Pulmonary artery endothelial cell (primary cell): ENCODE measurements at regions not wholly inside any gene's neighbourhood (a gene's known extent, or its start where the extent isn't known, plus 50 kb on each side); places are given as distances from the start of the nearest gene placed in this dataset.

ENCODE experiments used
- DNase-seq: peaks from one replicate; pipeline ENCODE4 v3.0.0-alpha.2; 2011; ENCODE audit warnings: low read depth, low spot score

DNA sequence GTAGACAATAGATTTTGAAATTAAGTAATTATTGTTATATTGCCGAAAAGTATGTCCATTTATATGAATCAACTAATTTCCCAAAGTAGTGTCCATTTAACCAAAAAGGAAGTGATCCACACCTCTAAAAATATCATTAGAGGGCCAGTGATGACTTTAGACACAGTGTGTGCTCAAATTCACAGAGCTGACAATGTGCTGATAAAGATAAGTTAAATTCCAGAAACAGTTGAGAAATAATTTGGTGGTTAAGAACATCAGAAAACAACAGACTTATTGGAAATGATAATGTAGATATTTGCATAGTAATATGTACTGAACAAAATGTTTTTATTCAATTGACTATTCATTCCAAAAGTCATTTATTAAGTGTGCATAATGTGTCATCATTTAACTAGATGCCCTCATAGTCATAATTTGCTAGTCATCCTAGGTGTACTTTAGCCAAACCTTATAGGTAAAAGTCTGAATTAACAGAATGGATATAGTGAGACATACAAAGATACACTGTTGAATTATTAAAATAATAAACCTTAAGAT is 230.2 kb upstream of the ADAMTS9 start:
- no peak for DNase-seq

DNA sequence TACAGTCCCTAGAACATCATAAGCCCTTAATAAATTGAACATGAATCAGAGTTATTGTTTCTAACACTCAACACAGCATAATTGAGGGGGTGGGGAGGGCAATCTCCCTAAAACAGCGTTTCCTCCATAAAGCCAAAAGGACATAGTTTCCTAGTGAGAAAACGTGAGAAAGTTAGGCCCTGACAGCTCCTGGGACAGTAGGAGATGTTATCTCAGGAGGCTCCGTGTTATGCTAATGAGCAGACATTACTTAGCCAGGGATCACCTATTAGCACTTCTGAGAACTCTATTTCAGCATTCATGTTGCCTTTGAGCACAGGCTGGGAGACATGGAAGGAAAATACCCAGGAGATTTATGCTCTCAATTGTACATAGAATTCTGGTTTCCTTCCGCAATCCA is 229.1 kb upstream of the ADAMTS9 start:
- DNase-seq: no peak

DNA sequence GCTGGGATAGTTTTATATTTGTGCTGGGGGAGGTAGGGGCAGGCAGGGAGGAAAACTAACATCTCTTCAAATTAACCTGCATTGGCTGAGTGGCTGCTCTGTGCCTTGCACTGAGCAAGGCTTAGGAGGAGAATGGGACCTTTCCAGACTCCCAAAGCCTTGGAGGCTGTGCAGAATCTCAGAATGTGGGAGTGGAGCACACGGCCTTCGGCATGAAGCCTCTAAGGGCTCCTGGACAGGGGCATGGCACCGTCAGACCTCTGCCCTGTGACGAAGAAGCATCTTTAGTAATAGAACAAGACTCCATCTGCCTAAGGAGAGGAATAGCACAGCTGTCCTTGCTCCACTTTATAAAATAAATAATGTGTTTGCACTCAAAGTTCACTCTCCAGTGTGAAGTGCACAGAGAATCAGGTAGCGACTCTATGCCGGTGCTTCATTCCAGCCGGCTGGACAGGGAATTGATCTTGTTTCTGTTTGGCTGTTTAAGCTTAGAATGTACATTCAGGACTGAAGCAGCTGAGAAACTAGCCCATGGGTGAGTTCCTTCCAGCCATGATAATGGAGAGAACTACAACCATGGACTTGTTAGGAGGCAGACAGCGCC is 228.5 kb upstream of the ADAMTS9 start:
- no peak for DNase-seq

DNA sequence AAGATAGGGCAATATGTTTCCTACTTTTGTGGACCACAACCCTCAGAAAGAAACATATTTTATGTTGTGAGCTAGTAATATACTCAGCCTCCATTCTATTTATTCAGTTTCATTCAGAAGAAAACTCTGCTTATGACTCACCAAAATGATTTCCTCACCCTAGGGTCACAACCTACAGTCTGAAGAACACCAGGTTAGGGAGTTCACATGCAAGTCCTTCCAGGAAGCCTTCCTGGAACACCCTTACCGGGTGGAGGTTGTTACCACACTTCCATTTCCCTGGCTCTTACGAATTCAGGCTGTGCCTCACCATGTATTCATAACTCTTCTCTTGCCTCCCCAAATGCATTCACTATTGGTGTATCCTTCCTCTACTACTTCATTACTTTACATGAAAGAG is 228.0 kb upstream of the ADAMTS9 start:
- peak; percentile 10 for DNase-seq

DNA sequence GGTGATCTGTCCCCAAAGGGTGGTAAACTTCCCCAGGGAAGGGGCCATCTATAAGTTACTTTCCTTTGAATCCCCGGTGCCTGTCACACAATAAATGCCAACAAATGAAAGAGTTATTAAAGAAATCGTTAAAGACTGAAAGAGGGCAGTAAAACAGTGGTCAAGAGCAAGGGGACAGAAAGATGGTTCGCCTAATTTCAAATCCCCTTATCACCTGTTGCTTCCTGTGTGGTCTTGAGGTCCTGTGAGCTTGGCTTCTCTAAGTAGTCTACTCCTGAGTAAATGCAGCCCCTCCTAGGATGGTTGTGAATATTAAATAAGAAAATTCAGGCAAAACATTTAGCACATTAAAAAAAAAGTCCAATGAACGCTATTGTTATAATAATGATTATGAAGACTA is 225.7 kb upstream of the ADAMTS9 start:
- no peak for DNase-seq

DNA sequence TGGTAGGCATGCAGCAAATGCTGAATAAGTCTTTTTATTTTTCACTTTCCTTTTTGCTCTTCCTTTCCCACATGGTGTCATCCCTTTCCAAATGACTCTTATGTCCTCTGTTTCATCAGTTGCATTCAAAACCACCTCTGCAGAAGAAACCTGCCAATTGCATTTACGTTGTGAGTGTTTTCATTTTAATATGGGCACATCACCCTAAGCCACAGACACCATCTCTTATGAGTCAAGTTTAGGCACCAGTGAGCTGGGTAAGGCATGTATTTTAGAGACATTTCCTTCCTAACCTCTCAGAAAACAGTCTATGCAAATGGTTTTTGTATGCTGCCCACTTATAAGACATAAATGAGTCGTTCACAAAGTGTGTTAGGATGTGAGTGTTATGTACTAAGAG is 223.3 kb upstream of the ADAMTS9 start:
- DNase-seq: no peak

DNA sequence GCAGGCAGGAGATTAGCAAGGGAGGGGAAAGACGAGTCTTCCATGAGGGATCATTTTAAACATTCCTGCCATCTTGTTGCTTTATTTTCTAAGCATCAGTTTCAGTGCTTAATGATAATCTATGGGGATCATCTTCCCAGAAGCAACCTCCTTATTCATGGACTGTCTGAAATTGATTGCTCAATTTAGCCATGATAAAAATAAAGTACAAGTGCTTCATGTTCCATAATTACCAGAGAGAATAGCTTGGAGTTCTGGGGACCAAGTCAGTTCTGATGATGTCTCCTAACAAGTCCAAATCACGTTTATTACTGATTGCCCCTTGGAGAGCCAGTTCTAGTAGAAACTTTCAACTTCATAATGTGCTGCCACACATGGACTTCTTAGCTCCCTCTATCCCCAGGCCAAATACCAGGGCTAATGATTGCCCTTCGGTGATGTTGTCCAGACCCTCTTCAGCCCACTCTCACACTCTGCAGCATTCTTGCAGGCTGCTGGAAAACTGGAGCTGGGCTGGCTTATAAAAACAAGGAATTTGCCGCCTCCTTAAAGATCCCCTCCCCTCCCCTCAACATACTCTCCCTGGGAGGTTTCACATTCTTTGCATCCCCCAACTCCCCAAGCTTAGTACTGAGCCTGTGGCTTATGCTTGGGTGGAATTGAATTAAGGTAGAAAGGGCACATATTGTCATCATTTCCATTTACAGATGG is 222.1 kb upstream of the ADAMTS9 start:
- DNase-seq: no peak

DNA sequence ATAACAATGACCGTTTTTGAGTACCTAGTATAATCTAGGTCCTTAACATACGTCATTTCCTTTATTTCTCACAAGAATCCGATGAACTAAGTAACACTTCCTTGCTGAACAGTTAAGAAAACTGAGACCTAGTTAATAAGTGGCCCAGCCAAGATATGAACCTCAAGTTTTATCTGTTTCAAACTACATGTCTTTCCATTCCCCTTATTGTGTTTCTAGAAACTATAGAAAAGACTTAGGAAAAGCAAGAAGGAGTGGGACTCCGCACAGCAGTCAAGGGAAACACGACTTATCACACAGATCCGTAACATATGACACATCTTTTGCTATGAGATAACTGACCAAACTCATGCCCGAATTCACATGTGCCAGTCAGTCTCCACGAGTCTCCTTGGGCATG is 221.2 kb upstream of the ADAMTS9 start:
- DNase-seq: no peak

DNA sequence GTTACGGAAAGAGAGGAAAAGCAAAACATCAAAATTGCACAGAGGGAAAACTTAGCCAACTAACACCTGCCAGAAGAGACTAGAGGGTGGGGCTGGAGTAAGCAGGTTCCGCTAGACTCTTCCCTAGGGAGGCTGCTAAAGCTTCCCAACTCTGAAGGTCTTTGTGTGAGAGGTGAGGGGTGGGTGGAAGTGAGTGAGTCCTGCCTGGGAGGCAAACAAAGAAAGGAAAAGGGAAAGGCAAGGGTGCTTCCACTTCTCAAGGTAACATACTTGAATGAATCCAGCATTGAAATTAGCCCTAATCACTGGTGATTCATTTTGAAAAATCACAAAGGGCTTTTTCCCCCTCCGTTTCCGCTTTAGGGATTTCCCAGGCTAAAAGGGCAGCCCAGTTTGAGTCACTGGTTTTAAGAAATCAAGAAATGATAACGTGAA is 220.5 kb upstream of the ADAMTS9 start:
- no peak for DNase-seq

DNA sequence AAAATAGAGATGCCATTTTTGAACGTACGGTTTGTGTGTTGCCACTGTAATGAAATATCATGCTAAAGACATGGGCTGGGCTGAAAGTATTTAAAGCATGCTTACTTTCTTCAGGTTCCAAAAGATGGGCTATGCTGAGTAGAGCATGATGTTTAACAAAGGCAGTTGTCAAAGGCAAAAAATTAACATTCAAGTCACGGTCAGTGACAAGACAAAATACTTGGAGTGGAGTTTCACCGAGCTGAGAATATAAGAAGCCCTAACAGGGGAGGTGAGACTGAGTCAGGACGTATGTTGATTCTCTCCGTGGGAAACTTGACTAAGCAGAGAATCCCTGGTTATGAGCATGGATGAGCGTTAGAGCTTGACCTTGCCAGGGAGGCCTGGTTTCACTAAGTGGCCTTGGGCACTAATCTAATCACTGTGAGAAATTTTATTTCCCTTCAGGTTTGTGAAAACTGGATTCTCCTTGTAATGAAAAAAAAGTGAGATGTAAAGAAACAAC is 218.2 kb upstream of the ADAMTS9 start:
- DNase-seq: no peak

DNA sequence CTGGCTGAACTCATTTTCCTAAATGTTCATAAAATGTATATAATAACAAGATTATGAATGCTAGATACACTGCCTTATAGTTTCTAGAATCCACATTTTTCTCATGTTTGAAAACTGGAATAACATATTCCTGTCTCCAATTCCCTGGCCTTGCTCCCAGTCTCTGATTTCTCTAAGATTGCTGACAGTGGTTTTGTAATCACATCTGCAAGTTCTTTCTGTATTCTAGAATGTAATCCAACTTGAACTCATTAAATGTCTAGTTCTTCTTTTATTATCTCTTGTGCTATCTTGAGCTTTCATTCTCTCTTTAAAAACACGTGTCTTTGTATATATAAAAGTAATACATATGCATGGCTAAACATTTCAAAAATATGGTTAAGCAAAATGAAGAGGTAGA is 215.2 kb upstream of the ADAMTS9 start:
- DNase-seq: no peak

DNA sequence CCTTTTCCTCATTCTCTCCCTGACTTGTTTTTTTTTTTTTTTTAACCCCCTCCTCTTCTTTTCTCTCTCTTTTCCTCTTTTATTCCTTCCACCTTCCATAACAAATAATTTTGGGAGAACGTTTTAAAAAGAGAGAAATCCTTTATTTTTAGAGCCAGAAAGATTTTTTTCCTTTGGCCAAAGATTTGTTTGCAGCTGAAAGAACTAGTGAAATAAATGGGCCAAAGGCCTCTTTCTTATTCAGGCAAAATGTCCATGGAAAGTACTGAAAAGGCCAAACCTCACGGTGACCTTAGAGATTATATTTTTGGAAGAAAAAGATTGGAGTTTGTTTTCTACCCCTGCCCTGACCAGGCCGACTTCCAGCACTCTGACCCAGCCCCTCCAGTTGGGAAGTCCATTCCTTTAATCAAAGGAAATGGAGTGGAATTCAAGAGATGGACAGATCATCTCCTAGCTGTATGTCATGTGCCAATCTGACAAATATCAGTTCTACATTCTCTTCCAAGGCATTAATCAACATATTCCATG is 214.3 kb upstream of the ADAMTS9 start:
- DNase-seq: no peak

DNA sequence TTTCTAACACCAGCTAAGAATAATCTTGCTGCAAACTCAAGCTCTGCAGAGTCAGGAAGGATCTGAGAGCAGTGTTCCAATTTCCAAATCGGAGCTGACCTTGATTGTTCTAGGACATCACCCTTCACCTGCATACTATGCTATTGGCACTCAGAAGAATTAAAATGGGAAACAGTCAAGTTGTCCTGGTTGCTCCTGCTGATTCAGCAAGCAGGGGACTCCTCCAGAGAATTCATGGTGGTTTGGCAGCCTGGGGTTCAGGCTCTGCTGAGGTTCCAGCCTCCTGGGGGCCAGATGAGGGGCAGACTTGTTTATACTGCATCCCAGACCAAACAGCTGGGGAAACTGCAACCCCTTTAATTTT is 213.7 kb upstream of the ADAMTS9 start:
- no peak for DNase-seq

DNA sequence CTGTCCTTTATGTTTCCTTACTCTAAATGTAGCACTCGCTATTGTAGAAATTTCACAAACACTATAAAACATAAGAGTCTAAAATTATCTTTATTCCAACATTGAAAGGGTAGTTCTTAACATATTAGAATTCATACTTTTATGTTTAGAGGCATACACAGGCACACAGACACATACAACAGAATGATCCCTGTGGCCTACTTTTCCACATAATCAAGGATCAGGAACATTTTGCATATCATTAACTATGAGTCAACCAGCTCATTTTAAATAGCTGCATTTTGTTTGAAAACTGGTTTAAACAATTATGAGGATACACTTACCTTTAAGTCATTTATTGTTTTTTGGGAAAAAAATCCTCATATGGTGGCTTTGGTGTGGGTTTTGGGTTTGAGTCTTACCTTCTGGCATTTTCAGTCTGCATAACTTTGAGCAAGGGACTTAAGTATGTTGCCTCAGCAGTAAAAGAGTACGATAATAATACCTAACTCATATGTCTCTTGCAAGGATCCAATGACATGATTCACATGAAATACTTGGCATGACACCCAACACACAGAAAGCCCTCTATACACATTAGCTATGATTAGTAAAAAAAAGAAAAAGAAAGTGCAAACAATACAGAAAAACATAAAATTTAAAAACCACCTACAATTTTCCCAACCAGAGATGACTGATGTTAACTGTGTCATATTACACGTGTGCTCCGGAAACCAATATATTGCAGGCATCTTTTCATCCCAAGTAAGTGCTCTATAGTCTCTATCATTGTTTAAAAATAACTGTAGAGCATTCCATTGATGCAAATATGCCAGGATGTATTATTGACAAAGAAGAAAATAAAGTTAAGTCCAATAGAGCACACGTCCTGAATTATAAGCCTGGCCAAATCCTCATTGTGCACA is 213.1 kb upstream of the ADAMTS9 start:
- DNase-seq: no peak

DNA sequence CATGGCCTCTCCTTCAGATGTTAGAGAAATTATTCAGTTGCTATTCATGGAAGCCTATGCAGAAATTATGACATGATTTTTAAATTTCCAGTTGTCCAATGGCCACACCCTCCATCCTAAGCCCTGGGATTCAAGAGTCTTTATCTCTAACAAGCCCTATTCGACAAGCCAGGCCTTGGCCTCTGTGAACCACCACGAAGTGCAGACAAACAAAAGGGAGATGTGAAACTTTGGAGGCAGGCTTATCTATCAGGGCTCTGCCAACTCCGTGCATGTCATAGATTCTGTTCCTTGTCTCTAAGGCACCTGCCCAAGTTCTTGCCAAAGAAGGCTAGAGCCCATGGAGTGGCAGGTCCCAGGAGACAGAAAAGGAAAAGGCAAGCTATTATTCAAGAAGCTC is 212.4 kb upstream of the ADAMTS9 start:
- DNase-seq: no peak

DNA sequence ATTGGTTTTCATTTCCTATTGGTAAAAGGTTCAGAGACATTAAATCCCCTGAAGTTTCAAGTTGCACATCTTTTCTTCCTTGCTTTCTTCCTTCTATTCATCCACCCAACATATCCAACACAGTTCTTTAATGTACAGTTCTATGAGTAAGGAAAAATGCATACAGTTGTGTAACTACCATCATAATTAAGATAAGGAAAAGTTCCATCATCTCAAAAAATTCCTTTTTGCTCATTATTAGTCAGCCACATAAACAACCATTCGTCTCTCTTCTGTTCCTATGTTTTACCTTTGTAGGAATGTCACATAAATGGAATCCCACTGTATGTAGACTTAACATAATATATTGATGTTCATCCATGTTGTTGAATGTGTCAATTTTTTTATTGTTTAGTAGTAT is 211.1 kb upstream of the ADAMTS9 start:
- no peak for DNase-seq

DNA sequence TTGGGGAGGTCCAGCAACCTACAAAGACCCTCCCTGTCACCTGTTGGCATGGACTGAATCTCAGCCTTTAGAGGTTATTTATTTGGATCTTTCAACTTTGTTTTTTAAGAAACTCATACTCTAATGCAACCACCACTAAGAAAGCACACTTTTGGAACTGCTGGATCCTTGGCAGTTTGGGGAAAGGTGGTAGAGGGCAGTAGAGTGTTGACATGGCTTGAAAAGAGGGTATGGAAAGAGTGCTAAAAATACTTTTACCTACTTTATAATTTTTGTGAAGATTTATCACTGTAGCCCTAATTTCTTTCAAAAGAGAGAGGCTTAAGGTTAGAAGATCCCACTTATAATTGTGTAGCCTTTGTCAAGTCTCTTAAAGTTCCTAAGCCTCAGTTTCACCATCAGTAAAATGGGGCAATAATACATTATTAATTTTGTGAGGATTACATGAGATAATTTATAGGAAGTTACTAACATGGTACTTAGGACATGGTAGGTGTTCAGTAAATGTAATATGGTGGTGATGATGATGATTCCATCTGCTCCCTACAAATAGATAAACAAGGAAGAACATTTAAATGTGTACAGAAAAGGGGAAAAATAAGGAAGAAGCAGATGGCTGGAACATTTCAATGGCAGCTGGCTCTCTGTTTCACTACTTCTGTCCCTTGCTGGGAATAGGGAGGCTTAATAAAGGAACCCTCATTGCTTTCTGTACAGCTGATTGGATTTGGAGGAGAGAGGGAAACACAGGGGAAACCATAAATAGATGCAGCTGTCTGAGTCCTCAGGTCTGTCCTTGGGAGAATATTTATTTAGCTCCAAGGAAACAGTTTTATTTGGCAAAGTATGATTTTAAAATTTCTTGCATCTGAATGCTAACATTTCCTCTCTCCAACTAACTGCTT is 208.4 kb upstream of the ADAMTS9 start:
- no peak for DNase-seq

DNA sequence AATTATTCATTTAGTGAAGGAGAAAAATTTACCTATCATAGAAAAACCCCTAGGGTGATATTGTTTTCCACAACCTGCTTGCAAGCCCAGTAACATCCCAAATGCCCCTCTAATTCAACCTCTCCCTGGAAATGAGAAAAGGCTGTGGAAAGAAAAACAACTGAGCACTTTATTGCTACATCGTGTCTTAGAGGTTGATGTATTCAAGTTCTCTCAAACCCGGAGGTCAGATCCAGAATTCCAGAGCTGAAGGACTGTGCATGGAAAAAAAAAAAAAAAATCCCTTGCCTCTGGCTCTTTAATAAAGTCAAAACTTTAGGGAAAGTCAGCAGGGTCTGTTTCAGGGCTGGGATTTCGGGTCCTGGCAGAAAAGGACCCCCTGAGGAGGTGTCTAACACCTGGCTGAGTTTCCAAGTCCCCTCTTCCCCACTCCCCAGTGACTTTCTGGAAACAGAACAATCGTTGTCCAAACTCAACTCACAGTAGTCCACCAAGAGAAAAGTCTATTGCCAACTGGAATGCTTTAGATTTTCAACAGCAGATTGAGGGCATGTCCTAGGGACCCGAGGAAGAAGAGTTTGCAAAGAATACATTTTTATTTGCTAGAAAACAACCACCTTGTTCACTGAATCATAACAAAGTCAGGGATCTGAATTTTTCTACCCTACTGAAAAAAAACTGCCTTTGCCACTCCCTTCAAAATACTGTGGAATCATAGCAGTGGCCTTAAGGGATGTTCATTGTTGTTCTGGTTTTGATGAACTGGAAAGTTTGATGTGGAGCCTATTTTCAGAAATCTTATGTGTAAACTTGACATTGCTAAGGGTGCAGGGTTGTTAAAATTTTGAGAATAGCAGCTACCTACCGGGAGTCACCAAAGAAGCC is 207.5 kb upstream of the ADAMTS9 start:
- no peak for DNase-seq

DNA sequence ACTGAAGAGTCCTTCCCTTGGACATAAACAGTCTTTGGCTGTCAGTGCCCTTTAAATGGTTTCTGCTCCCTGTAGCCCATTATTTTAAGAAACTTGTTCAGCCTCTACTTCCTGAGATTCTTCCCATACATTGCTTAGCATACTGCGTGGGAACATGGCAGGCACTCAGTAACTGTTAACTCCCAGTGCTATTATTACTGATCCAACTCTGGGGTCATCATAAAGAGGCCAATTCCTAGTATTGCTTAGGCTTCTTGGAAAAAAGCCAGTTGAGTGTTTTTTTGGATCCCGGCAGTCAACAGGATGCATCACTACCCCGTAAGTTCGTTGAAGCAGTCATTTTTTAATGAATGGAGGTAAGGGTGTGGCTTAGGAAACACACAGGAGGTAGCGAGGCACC is 206.2 kb upstream of the ADAMTS9 start:
- no peak for DNase-seq
